NCI-H2196 (cell line): ENCODE measurements at regions not wholly inside any gene's neighbourhood (a gene's known extent, or its start where the extent isn't known, plus 50 kb on each side); places are given as distances from the start of the nearest gene placed in this dataset.
"Not testable (repeated sequence)": the region's sequence is repeated elsewhere in the genome, so short reads cannot be mapped to it uniquely, and the experiment has no call there.

Experiments
- DNase-seq: peaks from one replicate; lab custom pipeline; 2025; ENCODE audit not compliant: unreplicated experiment; lab: John Stamatoyannopoulos, UW

DNA sequence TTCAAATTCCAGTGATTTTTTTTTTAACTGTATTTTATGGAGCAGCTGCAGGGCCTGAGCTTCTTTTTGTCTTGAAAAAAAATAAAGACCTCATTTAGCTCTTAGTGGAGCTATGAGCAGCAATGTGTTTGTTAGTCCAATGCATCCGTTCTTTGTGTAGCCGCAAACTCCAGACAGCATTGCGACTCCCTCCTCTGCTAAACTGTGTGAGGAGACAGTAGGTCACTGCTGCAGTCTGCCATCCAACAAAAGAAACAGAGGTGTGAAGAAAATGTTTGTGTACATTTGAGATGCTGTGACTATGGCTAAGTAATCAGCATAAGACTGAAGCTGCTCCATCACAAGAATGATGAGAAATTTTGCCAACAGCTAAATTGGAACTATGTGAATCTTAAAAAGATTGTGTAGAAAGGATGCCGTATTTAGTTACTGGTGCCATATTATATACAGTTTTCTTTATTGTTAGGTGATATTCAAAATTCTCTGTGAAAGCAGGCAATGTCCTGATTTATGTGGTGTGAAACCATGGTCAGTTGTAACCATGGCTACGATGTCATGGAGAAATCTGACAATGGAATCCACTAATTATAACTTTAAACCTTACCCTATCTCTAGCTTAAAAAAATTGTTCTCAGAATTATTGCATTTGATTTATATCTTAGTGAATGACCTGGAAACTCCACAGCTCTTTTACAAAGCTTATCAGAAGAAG is 428.8 kb upstream of the EPHA7 start:
- DNase-seq, result no peak

DNA sequence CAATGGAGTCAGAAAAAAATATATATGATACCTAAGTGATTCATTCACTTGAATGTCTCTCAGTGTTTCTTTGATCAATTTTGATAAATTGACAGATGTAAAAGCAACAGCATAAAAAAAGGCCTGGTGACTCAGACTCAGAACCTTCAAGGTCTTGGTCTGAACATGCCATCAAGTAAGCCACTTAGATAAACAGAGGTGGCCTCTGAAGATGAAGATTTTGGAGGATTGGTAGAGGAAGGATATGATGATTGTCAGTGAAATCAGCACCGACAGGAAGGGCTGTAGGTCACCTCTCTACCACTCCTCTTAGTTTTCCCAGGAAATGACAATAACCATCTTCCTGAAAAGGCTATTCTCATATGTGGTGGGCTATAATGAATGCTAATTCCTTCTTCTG is 422.8 kb upstream of the EPHA7 start:
- no peak for DNase-seq

DNA sequence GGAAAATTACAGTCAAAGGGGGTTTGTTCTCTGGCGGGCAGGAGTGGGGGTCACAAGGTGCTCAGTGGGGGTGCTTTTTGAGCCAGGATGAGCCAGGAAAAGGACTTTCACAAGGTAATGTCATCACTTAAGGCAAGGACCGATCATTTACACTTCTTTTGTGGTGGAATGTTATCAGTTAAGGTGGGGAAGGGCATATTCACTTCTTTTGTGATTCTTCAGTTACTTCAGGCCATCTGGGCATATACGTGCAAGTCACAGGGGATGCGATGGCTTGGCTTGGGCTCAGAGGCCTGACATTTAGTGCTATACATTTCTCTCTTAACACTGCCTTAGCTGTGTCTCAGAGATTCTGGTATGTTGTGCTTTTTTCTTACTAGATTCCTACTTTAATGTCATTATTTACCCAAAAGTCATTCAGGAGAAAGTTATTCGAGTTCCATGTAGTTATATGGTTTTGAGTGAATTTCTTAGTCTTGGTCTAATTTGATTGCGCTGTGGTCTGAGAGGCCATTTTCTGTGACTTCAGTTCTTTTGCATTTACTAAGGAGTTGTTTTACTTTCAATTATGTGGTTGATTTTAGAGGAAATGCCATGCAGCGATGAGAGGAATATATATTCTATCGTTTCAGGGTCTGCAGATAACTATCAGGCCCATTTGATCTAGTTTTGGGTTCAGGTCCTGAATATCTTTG is 416.2 kb upstream of the EPHA7 start:
- DNase-seq, result not testable (repeated sequence)

DNA sequence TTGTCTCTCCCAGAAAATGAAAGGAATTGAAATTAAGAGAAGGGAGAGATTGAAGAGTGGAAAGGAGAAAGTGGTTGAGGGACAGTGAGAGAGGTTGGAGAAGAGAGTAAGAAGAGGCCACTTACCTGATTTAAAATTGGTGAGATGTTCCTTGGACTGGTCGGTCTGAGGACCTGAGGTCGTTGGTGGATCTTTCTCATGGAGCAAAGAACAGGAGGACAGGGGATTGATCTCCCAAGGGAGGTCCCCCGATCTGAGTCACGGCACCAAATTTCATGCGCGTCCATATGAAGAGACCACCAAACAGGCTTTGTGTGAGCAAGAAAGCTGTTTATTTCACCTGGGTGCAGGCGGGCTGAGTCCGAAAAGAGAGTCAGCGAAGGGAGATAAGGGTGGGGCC is 415.7 kb upstream of the EPHA7 start:
- not testable (repeated sequence) for DNase-seq

DNA sequence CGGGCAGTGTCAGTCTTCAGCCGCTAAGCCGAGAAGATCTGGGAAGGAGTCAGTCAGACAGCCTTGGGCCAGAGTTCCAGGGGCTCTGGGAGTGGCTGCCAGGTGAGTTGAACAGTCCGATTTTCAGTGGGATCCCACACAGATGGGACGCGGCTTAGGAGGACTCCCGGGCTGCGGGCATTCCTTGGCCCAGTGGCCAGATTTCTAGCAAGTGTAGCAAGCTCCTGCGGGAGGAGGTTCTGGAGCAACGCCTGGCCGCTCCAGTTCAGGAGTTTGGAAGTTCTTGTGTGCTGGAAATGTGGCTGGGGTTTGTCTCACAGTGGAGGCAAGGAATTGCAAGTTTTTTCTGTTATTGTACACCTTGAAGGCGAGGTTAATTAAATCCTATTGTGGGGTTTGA is 414.0 kb upstream of the EPHA7 start:
- not testable (repeated sequence) for DNase-seq

DNA sequence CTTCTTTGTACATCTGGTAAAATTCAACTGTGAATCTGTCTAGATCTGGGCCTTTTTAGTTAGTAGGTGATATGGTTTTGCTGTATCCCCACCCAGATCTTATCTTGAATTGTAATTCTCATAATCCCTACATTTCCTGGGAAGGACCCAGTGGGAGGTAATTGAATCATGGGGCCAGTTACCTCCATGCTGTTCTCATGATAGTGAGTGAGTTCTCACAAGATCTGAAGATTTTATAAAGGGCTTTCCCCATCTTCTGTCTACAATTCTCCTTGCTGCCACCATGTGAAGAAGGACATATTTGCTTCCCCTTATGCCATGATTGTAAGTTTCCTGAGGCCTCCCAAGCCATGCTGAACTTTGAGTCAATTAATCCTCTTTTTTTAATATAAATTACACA is 410.4 kb upstream of the EPHA7 start:
- not testable (repeated sequence) for DNase-seq

DNA sequence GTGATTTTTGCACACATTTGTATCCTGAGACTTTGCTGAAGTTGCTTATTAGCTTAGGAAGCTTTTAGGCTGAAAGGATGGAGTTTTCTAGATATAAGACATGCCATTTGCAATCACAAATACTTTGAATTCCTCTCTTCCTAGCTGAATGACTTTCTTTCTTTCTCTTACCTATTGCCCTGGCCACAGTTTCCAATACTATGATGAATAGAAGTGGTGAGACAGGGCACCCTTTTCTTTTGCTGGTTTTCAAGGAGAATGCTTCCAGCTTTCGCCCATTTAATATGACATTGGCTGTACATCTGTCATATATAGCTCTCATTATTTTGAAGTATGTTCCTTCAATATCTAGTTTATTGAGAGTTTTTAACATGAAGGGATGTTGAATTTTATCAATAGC is 409.6 kb upstream of the EPHA7 start:
- DNase-seq, result no peak

DNA sequence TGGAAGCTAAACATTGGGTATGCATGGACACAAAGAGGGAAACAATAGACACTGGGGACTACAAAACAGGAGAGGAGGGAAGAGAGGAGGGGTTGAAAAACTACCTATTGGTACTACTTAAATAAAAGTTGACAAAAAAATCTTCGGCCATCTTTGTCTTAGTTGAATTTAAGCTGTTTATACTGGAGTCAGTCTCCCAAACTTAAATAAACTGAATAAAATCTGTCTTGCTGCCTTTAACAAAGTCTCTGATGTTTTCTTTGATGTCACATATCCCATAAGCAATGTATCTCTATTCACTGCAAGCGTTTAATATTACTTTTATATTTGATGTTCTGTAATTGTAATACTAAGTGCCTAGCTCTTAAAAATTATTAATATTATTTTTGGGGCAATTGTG is 409.2 kb upstream of the EPHA7 start:
- DNase-seq, result no peak

DNA sequence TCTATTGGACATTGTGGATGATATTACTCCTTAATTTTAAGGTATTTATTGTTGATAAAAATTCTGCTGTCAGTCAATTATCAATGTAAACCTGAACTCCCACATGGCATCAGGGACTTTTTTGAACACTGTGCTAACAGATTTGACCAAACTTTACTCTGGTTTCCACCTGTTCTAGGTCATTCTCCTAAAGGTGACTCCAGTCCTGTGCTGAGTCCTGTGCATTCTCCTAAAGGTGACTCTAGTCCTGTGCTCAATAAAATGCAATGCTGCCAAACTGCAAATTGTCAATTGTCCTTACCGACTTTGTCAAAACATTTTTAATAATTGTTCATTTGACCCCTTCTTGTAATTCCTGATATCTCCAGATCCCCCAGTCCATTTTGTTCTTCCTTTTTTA is 408.4 kb upstream of the EPHA7 start:
- DNase-seq, result no peak

DNA sequence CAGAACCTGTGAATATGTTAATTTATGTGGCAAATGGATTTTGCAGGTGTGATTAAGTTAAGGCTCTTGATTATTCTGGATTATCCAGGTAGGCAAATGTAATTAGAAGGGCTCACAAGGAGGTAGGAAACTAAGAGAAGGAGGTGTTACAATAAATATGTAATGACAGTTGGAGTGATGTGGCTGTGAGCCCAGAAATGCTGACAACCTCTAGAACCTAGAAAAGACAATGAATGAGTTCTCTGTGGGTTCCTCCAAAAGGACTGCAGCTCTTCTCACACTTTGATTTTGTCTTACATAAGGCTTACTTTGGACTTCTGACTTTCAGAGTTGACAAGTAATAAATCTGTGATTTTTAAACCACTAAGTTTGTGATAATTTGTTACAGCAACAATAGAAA is 406.6 kb upstream of the EPHA7 start:
- DNase-seq, result no peak

DNA sequence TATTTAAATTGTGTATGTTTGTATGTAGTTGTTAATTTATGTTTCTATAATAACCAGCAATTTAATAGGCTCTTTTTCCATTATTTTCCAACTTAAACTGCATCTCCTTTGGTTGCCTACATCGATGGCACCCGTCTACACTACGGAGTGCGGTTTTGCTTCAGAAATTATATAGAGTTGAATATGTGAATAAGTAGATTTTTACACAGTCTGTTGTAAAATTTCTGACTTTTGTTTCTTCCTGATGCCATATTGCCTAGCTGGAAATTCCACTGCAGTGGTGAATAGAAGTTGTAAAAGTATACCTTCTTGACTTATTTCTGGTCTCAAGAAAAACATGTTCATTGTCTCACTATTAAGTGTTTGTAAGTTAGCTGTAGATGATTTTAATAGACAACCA is 404.1 kb upstream of the EPHA7 start:
- no peak for DNase-seq

DNA sequence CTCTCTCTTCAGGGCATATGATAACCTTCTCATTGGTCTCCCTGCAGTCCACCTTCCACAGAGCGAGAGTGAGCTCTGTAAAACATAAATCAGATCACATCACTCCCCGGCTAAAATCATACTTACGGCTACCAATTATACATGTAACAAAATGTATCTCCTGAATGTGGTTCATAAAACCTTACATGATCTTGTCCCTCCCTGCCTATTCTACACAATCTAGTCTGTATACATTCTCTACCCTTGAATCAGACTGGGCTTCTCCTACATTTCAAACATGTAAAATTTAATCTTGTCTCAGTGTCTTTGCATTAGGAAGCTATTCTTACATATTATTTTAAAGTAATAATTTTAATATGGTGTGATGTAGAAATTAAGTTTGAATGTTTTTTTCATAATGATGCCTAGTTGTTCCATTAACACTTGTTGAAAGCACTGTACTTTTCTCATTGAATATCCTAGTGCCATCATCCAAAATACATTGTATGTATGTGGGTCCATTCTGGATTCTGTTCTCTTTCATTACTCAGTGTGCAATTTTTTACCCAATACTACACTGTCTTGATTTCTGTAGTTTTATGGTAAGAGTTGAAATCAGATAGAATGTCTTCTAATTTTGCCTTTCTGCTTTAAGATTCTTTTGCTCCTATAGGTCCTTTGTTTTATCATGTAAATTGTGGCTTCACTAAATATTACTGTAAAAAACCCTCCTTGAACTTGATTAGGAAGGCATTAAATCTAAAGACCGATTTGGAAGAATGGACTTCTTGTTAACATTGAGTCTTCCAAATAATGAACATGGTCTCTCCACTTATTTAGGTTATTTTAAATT is 403.3 kb upstream of the EPHA7 start:
- DNase-seq, result no peak

DNA sequence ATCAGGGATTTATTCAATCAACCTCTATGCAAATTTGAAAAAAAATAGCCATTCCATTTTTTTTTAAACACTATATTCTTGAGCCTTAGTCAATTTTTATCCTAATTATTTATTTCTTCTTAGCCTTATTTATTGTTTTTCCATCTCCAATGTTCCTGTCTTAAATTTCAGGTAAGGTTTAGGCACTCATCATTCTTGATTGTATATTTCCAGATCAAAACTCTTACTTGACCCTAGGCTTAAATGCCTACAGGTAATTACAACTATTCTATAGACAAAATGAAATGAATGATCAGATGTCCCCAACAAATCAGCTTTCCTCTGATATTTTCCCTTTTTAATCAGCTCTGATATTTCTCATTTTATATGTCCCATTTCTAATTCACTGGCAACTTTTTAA is 402.6 kb upstream of the EPHA7 start:
- DNase-seq, result no peak

DNA sequence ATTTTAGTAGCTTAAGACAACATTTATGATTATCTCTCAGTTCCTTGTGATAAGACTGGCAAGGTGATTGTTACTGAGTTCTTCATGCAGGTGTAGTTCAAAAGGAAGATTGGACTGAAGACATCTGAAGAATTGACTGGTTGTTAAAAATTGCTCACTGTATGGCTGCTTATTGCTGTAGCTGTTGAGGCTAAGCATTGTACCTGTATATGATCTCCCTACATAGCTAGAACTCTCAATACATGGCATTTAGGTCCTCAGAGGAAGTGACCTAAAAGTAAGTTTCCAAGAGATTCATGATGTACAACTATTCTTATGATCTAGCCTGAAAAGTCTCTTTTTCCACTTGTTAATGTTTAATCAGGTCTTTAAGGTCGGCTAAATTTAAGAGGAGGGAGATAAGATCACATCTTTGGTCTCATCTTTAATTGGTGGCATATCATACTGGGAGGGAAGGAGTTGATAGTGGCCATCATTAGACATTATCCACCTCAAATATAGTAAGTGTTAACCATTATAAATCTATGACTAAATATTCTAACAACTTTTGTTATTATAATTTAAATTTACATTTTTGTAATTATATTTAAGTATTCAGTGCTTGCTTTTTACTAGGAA is 401.2 kb upstream of the EPHA7 start:
- no peak for DNase-seq

DNA sequence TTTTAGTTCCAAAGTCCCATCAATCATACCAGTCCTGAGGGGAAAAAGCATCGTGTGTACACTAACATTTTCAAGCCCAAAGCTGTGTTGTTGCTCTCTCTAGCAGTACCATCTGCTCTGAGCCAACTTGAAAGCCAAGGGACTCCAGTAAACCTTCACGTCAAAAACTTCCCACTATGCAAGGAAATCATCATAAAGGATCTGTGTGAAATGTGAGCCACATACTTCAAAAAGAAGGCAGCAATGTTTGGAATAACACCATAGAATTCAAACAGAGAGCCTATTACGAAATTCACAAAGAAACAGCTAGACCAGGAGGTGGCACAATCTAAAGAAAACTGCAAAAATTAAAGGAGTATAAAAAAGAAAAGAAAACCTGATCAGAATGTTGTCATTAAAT is 399.8 kb upstream of the EPHA7 start:
- no peak for DNase-seq

DNA sequence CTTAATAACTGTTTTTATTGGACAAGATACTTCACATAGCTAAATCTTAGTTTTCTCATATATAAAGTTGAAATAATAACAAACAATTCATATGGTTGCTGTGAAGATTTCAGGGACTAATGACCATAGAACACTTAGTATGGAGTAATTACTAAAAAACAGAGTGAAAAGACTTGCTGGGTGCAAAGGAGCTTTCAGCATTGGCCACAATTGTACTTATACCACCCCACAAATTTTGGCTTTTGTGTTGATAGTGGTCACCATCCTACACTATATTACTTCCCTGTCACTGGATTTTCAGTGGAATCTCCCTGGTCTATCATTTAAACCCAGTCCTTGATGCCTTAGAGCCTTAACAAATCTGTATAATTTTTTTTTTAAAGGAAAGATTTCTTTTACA is 398.6 kb upstream of the EPHA7 start:
- DNase-seq, result no peak

DNA sequence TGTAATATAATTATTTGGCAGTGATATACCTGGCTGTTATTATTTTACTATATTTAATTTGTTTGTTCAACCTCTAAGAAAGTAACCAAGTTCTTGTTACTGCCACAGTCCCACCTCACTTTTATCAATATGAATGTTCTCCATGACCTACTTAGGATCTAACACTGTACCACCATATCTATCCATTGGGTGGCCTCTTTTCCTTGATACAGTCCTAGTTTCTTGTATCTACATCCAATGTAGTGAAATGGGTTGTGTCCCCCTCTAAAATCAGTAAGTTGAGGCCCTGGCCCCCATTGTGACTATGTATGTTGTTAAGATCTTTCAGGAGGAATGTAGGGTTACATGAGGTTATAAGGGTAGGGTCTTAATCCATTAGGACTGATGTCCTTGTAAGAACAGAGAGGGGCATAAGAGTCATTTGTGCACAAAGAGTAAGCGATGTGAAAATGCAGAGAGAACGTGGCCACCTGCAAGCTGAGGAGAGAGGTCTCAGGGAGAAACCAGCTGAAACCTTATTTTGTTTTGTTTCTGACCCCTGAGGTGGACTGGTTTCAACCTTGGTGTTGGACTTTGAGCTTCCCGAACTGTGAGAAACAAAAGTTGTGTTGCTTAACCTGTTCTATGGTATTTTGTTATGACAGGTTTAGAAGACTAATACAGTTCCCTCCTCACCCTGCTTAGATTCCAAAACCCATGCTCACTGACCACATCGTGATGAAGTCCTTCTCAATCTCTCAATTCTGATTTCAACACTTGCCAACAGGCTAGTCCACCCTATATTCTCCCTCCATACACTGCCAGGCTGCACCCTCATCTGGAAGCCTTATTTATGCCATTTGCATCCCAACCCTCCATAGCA is 387.3 kb upstream of the EPHA7 start:
- DNase-seq, result no peak

DNA sequence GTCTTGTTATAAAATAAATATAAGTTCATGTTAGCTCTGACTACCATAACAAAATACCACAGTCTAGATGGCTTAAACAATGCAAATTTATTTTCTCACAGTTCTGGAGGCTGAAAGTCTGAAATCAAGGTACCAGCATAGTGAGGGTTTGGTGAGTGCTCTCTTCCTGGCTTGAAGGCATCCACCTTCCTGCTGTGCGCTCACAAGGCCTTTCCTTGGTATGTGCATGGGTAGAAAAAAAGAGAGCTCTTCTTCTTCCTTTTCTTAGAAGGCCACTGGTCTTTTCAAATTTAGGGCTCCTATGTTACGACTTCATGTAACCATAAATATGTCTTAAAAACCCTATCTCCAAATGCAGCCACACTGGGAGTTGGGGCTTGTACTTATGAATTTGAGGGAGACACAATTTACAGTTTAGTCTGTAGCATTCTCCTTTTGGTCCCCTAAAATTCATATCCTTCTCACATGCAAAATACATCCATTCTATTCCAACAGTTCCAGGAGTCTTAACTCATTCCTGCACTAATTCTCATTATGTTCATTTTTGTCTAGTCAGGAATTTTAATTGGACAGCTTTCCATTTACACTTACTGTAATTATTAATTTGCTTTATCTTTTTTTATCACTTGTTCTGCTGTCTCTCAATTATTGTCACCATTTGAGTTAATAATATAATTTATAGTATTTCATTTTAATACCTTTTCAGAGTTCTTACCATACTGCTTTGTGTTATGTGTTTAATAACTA is 381.9 kb upstream of the EPHA7 start:
- no peak for DNase-seq

DNA sequence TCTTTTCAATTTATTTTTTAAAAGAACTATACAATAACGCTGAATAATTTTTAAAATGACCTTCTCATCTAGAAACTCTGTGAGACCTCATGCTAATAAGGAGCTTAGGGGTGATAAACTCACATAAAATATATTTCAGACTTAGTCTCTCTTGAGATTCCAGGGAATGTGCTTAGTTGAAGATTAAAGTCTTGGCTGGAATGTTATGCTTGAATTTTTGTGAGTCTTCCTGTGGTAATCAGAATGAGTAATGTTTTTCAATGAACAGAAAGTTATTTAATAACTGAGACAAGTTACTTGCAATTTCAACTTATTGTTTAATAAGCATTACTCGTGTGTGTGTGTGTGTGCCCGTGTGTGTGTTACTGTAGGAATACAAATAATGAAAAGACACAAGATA is 379.9 kb upstream of the EPHA7 start:
- DNase-seq, result no peak

DNA sequence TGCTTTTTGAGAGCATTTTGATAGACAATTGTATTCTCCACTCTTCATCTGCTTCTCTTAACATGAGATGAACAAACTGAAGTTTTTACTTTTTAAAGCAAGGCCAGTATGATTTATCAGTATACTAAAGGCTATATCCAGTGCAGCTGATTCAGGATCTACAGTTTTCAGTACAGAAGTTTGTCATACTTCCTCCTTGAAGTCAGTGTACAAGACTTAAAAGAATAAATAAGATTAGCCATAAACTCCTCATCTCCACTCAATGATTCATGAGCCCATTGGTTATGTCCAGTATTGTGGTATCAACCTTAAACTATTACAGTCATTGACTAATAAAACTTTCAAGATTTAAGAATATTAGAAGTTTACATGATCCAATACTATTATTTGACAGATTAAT is 374.8 kb upstream of the EPHA7 start:
- DNase-seq, result no peak
